ENCODE measurements at regions not wholly inside any gene's neighbourhood (a gene's known extent, or its start where the extent isn't known, plus 50 kb on each side); places are given as distances from the start of the nearest gene placed in this dataset.

GRCh38 chr3:124419303-124419702, 310.9 kb upstream of the UMPS start:
- TF ChIP-seq NKX3-1 (CRISPR knock-in tag; IDR thresholded peaks at IDR 0.05): no peak
- TF ChIP-seq ATF3 (CRISPR knock-in tag; IDR thresholded peaks at IDR 0.05): no peak
- no peak for TF ChIP-seq MYC (CRISPR knock-in tag; IDR thresholded peaks at IDR 0.05; ENCODE audit: borderline replicate concordance)
- no peak for TF ChIP-seq CTCF (CRISPR knock-in tag; IDR thresholded peaks at IDR 0.05)
- no peak for TF ChIP-seq ZBTB7A (CRISPR knock-in tag; IDR thresholded peaks at IDR 0.05)
- no peak for TF ChIP-seq U2AF2 (IDR thresholded peaks at IDR 0.05; ENCODE audit: low read depth, low read length)
- TF ChIP-seq BRD4 (CRISPR knock-in tag; IDR thresholded peaks at IDR 0.05): no peak
- TF ChIP-seq EZH2 (conservative IDR thresholded peaks at IDR 0.05; ENCODE audit: low read depth, low read length): no peak
- no peak for TF ChIP-seq ESRRA (CRISPR knock-in tag; IDR thresholded peaks at IDR 0.05; ENCODE audit: low read depth)
- TF ChIP-seq FOXK2 (IDR thresholded peaks at IDR 0.05): no peak

All from HepG2 (cell line).